Vagina (tissue), 1 donor: ENCODE measurements at regions not wholly inside any gene's neighbourhood (a gene's known extent, or its start where the extent isn't known, plus 50 kb on each side); places are given as distances from the start of the nearest gene placed in this dataset. TPM values are rescaled to one million over a fixed set of nuclear protein-coding genes. Genes with fewer than 3 reads are reported as not detected.

Experiments used
- small RNA-seq: library from RNA; depleted of rRNA; stranded (forward); fragments of <200 nt; gene quantifications from one replicate; pipeline ENCODE3, GENCODE V24; 2016

Small RNAs in the stretch of these regions (small RNA-seq; reads per million reads assigned to genes)
- not detected for gene CYP3A54P
